ENCODE measurements at regions not wholly inside any gene's neighbourhood (a gene's known extent, or its start where the extent isn't known, plus 50 kb on each side); places are given as distances from the start of the nearest gene placed in this dataset.

DNA sequence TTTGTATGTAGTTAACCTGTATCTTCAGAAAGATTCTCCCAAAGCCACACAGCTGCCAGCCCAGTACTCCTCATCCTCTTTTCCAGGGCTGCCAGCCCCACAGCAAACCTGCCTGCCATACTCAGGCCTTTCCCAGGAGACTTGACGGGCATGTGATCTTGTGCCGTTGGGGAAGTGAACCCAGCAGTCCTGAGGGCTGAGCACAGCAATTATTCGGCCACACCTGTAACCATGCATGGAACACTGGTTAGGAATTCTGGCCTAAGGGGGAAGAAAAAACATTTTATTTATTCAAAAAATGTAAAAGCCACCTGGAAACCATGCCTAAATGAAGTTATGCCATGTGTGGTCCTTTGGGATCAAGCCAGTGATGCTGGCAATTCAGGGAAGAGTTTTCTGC lies 145.3 kb downstream of the GRIN2B start:
- no peak for TF ChIP-seq POLR2AphosphoS5 (IDR thresholded peaks at IDR 0.05)
- TF ChIP-seq, protein P1, sequence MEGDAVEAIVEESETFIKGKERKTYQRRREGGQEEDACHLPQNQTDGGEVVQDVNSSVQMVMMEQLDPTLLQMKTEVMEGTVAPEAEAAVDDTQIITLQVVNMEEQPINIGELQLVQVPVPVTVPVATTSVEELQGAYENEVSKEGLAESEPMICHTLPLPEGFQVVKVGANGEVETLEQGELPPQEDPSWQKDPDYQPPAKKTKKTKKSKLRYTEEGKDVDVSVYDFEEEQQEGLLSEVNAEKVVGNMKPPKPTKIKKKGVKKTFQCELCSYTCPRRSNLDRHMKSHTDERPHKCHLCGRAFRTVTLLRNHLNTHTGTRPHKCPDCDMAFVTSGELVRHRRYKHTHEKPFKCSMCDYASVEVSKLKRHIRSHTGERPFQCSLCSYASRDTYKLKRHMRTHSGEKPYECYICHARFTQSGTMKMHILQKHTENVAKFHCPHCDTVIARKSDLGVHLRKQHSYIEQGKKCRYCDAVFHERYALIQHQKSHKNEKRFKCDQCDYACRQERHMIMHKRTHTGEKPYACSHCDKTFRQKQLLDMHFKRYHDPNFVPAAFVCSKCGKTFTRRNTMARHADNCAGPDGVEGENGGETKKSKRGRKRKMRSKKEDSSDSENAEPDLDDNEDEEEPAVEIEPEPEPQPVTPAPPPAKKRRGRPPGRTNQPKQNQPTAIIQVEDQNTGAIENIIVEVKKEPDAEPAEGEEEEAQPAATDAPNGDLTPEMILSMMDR (IDR thresholded peaks at IDR 0.05), result no peak
